ENCODE measurements at regions not wholly inside any gene's neighbourhood (a gene's known extent, or its start where the extent isn't known, plus 50 kb on each side); places are given as distances from the start of the nearest gene placed in this dataset.

DNA sequence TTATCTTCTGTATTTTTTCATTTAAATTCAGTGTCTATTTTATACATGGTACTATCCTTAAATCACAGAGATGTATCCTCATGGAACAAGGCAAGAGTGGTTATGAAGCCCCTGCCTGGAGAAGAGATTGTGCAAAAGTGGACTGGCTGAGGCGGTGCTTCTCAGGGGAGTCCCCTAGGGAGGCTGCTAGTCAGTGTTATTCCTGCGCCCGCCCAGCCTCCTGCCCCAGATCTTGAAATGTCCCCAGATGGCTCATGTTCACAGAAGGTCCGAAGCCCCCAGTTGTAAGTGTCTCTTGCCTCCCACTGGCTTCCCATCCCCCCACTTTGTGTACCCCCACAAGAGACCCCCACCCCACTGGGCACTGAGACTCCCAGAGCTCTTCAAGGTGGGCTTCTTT, 366.9 kb downstream of the TNS3 start:
- TF ChIP-seq, protein P1, sequence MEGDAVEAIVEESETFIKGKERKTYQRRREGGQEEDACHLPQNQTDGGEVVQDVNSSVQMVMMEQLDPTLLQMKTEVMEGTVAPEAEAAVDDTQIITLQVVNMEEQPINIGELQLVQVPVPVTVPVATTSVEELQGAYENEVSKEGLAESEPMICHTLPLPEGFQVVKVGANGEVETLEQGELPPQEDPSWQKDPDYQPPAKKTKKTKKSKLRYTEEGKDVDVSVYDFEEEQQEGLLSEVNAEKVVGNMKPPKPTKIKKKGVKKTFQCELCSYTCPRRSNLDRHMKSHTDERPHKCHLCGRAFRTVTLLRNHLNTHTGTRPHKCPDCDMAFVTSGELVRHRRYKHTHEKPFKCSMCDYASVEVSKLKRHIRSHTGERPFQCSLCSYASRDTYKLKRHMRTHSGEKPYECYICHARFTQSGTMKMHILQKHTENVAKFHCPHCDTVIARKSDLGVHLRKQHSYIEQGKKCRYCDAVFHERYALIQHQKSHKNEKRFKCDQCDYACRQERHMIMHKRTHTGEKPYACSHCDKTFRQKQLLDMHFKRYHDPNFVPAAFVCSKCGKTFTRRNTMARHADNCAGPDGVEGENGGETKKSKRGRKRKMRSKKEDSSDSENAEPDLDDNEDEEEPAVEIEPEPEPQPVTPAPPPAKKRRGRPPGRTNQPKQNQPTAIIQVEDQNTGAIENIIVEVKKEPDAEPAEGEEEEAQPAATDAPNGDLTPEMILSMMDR (IDR thresholded peaks at IDR 0.05; ENCODE audit: low read depth, low read length, missing control alignments), result no peak
- DNase-seq (ENCODE audit: low read depth), result no peak

DNA sequence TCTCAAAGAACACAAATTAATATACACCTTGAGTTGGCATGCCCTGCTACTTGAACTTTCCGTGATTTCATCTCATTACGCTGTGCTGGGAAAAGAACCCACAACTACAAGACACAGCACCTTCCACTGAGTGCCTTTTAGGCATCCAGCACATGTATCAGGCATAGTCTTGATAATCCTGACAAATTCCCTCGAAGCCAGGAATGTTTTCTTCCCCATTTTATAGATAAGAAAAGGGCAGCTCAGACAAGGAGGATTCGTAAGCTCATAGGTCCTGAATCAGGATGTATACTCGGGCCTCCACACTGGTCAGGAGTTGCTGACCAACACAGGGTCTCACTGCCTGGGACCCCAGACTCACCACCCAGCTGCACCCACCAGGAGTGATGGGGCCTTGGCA, 368.6 kb downstream of the TNS3 start:
- no peak overlapping the region for H3K4me3 ChIP-seq (ENCODE audit: low read depth, low read length)
- TF ChIP-seq, protein P1 (IDR thresholded peaks at IDR 0.05; ENCODE audit: low read depth, low read length, missing control alignments), result no peak
- DNase-seq (ENCODE audit: low read depth), result no peak

More for the DNA sequence above, 366.9 kb downstream of the TNS3 start:
- H3K4me3 ChIP-seq (ENCODE audit: low read depth, low read length), result no peak overlapping the region

DNA sequence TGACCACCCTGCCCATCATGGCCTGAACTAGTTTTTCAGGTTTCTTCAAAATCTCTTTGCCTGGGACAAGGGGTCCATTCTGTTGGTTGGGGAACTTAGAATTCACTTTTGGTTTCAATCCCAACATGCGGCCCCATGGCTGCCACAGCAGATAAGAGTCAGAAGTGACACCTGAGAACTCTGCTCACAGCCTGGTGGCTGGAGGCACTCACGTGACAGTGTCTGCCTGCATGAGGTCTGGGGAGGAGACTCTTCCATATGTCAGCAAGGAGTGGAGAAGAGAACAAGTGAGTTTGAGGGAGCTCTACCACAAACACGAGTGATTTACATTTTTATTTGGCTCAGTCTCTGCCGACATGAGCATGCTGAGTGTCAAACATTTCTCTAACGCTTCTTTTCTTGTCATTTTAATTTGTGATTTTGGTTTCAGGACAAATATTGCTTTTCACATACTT, 370.4 kb downstream of the TNS3 start:
- DNase-seq (ENCODE audit: low read depth), result no peak
- TF ChIP-seq, protein P1 (IDR thresholded peaks at IDR 0.05; ENCODE audit: low read depth, low read length, missing control alignments), result no peak
- no peak overlapping the region for H3K4me3 ChIP-seq (ENCODE audit: low read depth, low read length)

DNA sequence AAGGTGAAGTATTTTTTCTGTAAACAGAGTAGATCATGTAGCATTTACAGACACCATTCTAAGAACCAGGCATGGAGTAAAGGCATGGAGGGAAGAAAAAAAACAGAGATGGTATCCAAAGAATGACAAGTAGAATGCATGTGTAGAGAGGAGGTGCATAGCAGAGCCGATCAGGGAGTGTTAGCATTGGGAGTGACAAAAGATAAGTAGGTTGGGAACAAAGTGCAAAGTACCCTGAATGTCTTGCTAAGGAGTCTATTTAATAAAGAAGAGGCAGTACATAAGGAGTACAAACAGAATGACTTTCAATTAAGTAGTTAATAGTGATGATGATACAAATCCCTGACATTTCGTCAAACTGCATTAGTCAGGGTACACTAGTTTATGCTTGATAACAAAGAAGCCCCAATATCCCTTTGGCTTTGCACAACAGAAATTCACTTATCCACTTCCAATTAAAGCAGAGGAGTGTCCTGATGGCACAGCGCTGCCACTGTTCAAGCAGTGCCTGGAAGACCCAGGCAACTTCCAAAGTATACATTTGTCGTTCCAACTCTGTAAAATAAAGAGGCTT, 371.5 kb downstream of the TNS3 start:
- H3K4me3 ChIP-seq (ENCODE audit: low read depth, low read length), result no peak overlapping the region
- TF ChIP-seq, protein P1 (IDR thresholded peaks at IDR 0.05; ENCODE audit: low read depth, low read length, missing control alignments), result no peak
- DNase-seq (ENCODE audit: low read depth), result no peak

DNA sequence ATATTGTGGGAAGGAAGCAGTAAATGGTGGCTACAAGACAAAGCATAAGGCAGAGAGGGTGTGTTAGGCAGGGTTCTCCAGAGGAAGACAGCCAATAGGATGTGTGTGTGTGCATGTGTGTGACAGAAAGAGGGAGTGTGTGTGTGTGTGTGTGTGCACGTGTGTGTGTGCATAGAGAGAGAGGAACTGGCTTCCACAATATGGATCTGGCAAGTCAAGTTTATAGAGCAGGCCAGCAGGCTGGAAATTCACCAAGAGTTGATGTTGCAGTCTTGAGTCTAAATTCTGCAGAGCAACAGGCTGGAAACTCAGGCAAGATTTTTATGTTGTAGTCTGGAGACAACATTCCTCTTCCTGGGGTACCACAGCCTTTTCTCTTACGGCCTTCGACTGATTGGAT, 374.0 kb downstream of the TNS3 start:
- TF ChIP-seq, protein P1 (IDR thresholded peaks at IDR 0.05; ENCODE audit: low read depth, low read length, missing control alignments), result no peak
- DNase-seq (ENCODE audit: low read depth), result no peak
- H3K4me3 ChIP-seq (ENCODE audit: low read depth, low read length), result no peak overlapping the region

DNA sequence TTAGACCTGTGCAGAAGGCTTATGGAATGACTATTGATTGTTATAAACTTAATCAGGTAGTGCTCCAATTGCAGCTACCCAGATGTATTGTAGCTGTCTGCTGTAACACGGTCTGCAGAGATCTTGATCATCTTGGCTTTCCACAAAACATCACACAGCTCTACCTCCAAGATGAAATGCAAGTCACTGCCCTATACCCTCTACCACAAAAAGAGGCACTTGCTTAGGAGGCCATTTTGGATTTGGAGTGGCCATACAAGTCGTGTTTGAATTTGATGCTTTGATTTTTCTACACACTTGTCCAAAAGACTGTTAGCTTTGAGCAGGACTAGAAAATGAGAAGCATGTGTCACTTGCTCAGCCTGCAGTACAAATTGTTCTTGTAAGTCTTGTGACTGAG, 377.2 kb downstream of the TNS3 start:
- TF ChIP-seq, protein P1 (IDR thresholded peaks at IDR 0.05; ENCODE audit: low read depth, low read length, missing control alignments), result no peak
- no peak overlapping the region for H3K4me3 ChIP-seq (ENCODE audit: low read depth, low read length)
- no peak for DNase-seq (ENCODE audit: low read depth)

DNA sequence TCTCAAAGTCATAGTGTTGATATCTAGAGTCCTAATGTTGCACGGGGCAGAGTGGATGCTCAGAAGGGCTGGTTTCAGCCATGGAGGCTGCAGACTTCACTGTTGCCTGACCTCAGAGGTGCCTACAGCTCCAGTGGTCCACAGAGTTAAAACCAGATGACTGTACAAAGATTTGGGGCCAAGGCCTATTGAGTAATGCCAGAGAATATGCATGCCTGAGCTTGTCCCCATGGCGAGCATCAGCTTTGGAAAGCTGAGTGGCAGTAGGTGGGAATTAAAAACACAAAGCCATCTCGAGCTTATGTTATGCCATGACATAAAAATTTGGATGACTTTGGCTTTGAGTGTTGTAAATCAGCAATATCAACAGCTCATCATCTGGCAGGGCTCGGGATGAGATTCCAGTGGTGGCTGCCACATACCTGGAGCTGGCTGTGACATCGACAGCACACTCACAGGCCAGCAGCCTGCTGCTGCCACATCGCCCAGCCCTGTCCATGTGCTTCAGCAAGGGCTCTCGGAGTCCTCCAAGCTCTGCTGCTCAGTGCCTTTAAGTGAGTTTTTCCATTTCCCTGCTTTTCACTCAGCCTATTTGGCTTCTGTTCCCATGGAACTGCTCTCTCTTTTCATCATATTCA, 379.6 kb downstream of the TNS3 start:
- TF ChIP-seq, protein P1 (IDR thresholded peaks at IDR 0.05; ENCODE audit: low read depth, low read length, missing control alignments), result no peak
- H3K4me3 ChIP-seq (ENCODE audit: low read depth, low read length), result no peak overlapping the region
- DNase-seq (ENCODE audit: low read depth), result no peak
